GM13977 (cell line): ENCODE measurements at regions not wholly inside any gene's neighbourhood (a gene's known extent, or its start where the extent isn't known, plus 50 kb on each side); places are given as distances from the start of the nearest gene placed in this dataset.

Experiments
- DNase-seq: peaks from one replicate; pipeline ENCODE4 v3.0.0; 2012; ENCODE audit warnings: low spot score
- in situ Hi-C: fragments of 300-500 bp; cut with MboI; formaldehyde crosslinking; loops from one replicate; pipeline ENCODE4 v1.12.0; 2022; ENCODE audit warnings: low sequenced_read_pairs, low pct_unique_long_range_greater_than_20kb, mixed read lengths, inconsistent platforms; ENCODE audit not compliant: unreplicated experiment
- TF ChIP-seq, protein P1 (sequence below): IDR thresholded peaks from 2 replicates; pipeline ENCODE4 v1.5.1; 2012; ENCODE audit warnings: mild to moderate bottlenecking, control low read depth; ENCODE audit not compliant: insufficient read depth; ENCODE audit errors: extremely low read depth, missing control alignments

DNA sequence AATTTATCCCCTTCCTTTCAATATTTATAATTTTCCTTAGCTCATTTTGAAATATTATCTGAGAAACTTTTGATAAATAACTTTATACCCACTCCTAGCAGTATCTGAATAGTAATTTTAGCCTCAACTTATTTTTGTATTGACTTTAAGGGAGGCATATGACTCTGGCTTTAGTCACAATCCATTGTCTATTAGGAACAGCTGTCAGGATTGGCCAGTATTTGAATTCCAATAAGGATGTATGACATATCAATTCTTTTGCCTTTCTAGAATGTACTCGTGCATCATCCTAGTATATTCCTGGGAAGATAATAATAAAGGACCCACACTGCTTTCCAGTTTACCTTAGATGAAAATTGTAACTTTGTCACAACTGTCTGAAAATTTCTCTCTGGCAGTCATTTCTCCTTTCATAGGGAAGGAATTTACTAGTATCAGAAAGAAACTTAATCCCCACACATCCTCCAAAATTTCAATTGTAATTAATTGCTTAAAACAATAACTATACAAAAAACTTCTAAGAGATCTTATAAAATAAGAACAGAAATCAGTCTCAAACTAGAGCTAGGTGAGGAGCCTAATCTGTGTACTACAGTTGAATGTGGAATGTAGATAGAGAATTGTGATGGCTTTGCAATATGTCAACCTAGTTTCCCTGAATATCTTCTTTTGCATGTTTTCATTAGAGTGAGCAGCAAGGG is 121.0 kb upstream of the EPHA5 start:
- TF ChIP-seq, protein P1, sequence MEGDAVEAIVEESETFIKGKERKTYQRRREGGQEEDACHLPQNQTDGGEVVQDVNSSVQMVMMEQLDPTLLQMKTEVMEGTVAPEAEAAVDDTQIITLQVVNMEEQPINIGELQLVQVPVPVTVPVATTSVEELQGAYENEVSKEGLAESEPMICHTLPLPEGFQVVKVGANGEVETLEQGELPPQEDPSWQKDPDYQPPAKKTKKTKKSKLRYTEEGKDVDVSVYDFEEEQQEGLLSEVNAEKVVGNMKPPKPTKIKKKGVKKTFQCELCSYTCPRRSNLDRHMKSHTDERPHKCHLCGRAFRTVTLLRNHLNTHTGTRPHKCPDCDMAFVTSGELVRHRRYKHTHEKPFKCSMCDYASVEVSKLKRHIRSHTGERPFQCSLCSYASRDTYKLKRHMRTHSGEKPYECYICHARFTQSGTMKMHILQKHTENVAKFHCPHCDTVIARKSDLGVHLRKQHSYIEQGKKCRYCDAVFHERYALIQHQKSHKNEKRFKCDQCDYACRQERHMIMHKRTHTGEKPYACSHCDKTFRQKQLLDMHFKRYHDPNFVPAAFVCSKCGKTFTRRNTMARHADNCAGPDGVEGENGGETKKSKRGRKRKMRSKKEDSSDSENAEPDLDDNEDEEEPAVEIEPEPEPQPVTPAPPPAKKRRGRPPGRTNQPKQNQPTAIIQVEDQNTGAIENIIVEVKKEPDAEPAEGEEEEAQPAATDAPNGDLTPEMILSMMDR: no peak
- in situ Hi-C loops: no loop called here
- DNase-seq: no peak

DNA sequence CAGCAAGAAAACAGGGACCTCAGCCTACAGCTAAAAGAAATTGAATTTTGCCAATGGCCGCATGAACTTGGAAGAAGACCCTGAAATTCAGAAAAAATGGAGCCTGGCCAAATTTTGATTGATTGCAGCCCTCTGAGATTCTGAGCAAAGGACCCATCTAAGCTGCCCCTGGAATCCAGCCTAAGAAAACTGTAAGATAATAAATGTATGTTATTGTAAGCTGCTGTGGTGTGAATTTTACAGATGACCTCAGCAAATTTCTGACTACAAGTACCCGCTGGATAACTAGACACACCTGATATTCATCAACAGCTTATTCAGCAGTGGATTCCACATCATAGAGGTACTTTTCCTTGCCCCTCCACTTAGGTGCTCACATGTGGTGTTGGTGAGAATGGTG is 119.5 kb upstream of the EPHA5 start:
- TF ChIP-seq, protein P1: no peak
- DNase-seq: no peak
- in situ Hi-C loops: no loop called here

DNA sequence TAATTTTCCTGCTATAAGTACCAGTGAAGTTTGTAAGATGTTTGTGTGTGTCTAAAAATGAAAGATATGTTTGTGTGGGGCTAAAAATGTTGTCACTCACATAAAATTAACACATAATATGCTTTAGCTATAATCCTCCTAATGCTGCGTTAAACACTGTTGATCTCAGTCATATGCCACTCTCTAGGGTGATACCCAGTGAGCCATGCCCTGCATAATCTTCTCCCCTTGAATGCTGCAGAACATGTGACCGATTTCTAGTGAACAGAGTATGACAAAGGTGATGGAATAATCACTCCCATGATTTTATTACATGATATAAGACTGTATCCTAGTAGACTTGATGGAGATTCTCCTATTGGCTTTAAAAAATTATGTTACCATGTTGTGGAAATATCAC is 119.1 kb upstream of the EPHA5 start:
- DNase-seq: no peak
- TF ChIP-seq, protein P1: no peak
- in situ Hi-C loops: no loop called here

DNA sequence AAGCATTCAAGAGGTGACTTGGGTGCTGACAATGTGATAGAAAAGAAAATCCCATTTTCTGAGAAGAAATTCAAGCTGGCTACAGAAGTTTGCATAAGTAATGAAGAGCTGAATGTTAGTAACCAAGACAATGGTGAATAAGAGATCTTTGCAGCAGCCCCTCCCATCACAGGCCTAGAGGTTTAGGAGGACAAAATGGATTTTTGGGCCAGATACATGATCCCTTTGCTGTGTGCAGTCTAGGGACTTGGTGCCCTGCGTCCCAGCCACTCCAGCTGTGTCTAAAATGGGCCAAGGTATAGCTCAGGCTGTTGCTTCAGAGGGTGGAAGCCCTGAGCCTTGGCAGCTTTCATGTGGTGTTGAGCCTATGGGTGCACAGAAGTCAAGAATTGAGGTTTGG is 107.0 kb upstream of the EPHA5 start:
- DNase-seq: no peak
- TF ChIP-seq, protein P1: no peak
- in situ Hi-C loops: no loop called here

DNA sequence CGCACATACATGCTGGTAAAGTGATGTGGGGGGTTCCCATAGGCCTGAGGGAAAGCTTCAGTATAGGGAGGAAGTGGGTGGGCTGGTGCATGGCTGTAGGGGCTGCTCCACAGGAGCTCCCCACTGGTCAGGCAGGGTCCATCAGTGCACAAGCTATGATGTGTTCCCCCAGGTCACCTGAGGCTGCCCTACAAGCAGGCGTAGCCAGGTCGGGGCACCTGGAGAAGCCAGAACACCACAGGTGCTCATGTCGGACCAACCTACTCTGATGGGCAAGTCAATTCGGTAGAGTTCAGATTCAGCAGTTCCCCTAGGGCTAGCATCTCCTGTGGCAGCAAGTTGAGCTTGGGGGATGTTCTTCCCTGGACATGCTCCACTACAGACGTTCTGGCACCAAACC is 103.3 kb upstream of the EPHA5 start:
- in situ Hi-C loops: no loop called here
- TF ChIP-seq, protein P1: no peak

DNA sequence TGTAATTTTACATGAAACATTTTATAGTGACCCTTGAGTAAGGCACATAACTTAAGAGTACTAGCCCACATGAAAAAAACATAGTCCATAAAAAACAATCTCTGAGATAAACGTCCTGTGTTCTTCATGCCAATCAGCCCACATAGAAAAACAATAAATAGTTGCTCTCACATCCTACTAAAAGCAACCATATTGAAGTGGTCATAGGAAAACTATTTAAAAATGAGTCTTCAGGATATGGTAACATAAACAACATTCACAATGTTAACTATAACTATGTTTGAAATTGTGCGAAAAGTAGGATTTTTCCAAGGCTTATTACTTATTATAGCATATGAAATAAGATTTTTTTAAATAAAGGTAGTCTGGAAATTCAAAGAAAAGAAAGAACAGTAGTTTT is 77.1 kb upstream of the EPHA5 start:
- in situ Hi-C loops: no loop called here
- no peak for DNase-seq
- TF ChIP-seq, protein P1: no peak

More for the DNA sequence above, 103.3 kb upstream of the EPHA5 start:
- DNase-seq: no peak
